T-helper 1 cell treated with Interleukin-12 subunit alpha and Interleukin-12 subunit beta and Interleukin-4 antibody, amounts not matched to agents 30 μg/mL and 1 μg/mL, for 36 hours (primary cell): ENCODE measurements at regions not wholly inside any gene's neighbourhood (a gene's known extent, or its start where the extent isn't known, plus 50 kb on each side); places are given as distances from the start of the nearest gene placed in this dataset.

Experiments used
- H3K27ac Mint-ChIP-seq: one replicate; pipeline ENCODE4 v1.8.0; 2021; ENCODE audit warnings: mild to moderate bottlenecking, mixed read lengths
- H3K27me3 Mint-ChIP-seq: one replicate; pipeline ENCODE4 v1.8.0; 2021; ENCODE audit warnings: low read depth, mixed read lengths
- H3K36me3 Mint-ChIP-seq: one replicate; pipeline ENCODE4 v1.8.0; 2021; ENCODE audit warnings: low read depth, mixed read lengths
- H3K4me1 Mint-ChIP-seq: one replicate; pipeline ENCODE4 v1.8.0; 2021; ENCODE audit warnings: low read depth, mixed read lengths
- H3K4me3 Mint-ChIP-seq: one replicate; pipeline ENCODE4 v1.8.0; 2021; ENCODE audit warnings: mild to moderate bottlenecking, moderate library complexity, mixed read lengths
- H3K9me3 Mint-ChIP-seq: one replicate; pipeline ENCODE4 v1.8.0; 2021; ENCODE audit warnings: mixed read lengths

DNA sequence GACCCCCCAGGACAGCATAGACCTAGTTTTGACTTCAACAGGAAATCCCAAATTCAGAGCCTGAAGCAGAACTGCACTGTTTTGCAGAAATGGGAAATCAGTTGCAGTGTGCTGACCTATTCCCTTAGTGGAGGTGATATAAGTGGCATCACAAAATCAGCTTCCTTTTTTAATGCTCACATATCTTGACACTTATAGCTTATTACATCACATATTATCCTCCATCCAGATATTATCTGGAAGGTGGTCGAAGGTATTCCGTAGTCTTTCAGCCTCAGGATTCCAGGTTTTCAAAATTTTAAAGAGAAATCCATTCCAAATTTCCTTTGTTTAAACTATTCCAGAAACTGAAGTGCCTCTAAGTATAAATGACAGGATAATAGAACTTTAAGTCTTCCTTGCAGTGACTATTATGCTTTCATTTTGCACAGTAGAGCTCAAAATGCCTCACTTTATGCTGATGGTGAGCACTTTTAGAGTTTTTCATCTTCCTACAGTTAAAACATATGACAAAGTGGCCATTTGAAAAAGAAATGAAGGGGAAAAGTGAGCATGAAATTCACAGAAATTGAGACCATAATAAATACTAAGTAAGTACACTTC, 106.4 kb upstream of the DPYD start:
- no peaks in the 10 kb centered on the region for H3K9me3 Mint-ChIP-seq
- H3K36me3 Mint-ChIP-seq: no peaks in the 10 kb centered on the region
- H3K4me1 Mint-ChIP-seq: no peaks in the 10 kb centered on the region
- H3K27me3 Mint-ChIP-seq: peaks cover 3% of the 10 kb centered on the region
- H3K27ac Mint-ChIP-seq: no peak overlapping the region
- H3K4me3 Mint-ChIP-seq: no peak overlapping the region

GRCh38 chr1:98025858-98026257, 105.0 kb upstream of the DPYD start:
- Mint-ChIP-seq H3K9me3 (no peaks in the 10 kb centered on the region), H3K4me3 (no peak overlapping the region), H3K27me3 (peaks cover 3% of the 10 kb centered on the region), H3K27ac (no peak overlapping the region), H3K36me3 (no peaks in the 10 kb centered on the region), H3K4me1 (no peaks in the 10 kb centered on the region)

DNA sequence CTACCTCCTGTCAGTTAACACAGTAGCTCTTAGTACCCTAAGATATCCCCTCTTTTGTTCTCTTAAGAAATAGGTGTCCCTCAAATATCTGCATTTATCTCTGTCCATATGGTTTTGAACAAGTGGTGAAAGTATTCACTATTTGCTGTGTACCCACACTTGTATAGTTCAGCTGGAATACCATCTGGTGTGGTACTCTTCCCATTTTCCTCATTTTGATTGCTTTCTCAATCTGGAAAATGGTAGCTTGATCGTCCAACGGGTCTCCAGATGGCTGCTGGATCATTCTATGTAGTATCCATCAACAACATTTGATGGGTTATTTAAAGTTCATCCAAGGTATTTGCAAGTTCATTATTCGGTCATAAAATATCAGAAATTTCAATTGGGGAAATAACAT, 100.3 kb upstream of the DPYD start:
- Mint-ChIP-seq H3K4me3 (no peak overlapping the region), H3K27ac (no peak overlapping the region), H3K36me3 (no peaks in the 10 kb centered on the region), H3K4me1 (no peaks in the 10 kb centered on the region), H3K9me3 (no peaks in the 10 kb centered on the region), H3K27me3 (peaks cover 12% of the 10 kb centered on the region)

- Mint-ChIP-seq H3K27ac (no peak overlapping the region), H3K4me3 (no peak overlapping the region), H3K9me3 (no peaks in the 10 kb centered on the region), H3K36me3 (no peaks in the 10 kb centered on the region), H3K27me3 (peaks cover 16% of the 10 kb centered on the region), H3K4me1 (no peaks in the 10 kb centered on the region)
Observed at GRCh38 chr1:98019747-98020146, 98.9 kb upstream of the DPYD start.

DNA sequence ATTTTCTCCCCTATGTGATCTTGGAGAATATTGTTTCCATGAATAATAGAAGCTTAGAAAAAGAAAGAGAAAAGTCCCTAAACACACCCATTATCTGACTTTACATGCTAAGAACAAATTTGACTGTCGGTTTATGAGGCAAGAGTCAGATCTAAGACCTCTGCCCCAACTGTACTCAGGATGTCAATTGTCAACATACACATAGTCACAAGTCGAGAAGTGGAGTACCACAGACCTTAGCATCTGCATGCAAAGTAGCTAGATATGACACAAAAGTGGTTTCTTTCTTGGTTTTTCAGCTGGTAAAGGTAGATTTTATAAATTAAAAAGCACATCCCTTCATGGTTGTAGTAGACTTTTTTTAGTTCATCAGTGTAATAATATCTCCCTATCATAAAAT, 97.2 kb upstream of the DPYD start:
- Mint-ChIP-seq H3K4me3 (no peak overlapping the region), H3K36me3 (no peaks in the 10 kb centered on the region), H3K9me3 (no peaks in the 10 kb centered on the region), H3K27ac (no peak overlapping the region), H3K27me3 (peaks cover 16% of the 10 kb centered on the region), H3K4me1 (no peaks in the 10 kb centered on the region)

GRCh38 chr1:98017184-98017583, 96.3 kb upstream of the DPYD start:
- H3K9me3 Mint-ChIP-seq: no peaks in the 10 kb centered on the region
- H3K27me3 Mint-ChIP-seq: peaks cover 20% of the 10 kb centered on the region
- no peaks in the 10 kb centered on the region for H3K4me1 Mint-ChIP-seq
- H3K27ac Mint-ChIP-seq: no peak overlapping the region
- H3K4me3 Mint-ChIP-seq: no peak overlapping the region
- H3K36me3 Mint-ChIP-seq: no peaks in the 10 kb centered on the region

- Mint-ChIP-seq H3K9me3 (no peaks in the 10 kb centered on the region), H3K36me3 (no peaks in the 10 kb centered on the region), H3K4me3 (no peak overlapping the region), H3K27ac (no peak overlapping the region), H3K27me3 (peaks cover 4% of the 10 kb centered on the region), H3K4me1 (no peaks in the 10 kb centered on the region)
Observed at GRCh38 chr1:98008373-98008772, 87.5 kb upstream of the DPYD start.

DNA sequence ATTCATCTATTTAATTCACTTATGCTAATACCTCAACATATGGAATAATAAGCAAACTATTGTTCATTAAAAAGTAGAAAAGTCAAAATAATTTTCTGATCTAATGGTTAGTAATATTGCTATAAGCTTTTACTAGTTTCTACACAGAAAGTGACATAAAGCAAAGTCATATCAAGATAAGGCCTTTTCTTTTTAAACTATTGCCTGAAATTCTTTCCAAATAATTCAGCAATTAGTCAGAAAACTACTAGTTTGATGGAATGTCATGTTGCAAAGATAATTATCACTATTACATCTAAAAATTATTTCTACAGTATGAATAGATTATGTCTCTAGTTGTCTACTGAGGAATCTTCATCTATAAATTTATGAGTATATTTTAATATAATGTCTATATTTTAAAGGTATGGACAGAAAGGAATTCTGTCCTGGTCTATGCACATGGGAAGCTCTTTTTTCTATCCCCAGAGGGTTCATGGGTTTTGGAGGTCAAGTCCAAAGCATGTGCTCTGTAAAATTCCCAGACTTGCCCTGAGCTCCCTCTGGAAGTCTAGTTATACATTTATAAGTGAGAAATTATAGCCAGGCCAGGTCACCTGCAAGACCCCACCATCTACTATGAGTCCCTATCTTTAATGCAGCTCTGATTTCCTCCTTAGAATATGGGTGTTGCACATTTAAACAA, 84.6 kb upstream of the DPYD start:
- no peaks in the 10 kb centered on the region for H3K36me3 Mint-ChIP-seq
- H3K4me3 Mint-ChIP-seq: no peak overlapping the region
- H3K27ac Mint-ChIP-seq: no peak overlapping the region
- H3K9me3 Mint-ChIP-seq: no peaks in the 10 kb centered on the region
- no peaks in the 10 kb centered on the region for H3K4me1 Mint-ChIP-seq
- peaks cover 4% of the 10 kb centered on the region for H3K27me3 Mint-ChIP-seq

DNA sequence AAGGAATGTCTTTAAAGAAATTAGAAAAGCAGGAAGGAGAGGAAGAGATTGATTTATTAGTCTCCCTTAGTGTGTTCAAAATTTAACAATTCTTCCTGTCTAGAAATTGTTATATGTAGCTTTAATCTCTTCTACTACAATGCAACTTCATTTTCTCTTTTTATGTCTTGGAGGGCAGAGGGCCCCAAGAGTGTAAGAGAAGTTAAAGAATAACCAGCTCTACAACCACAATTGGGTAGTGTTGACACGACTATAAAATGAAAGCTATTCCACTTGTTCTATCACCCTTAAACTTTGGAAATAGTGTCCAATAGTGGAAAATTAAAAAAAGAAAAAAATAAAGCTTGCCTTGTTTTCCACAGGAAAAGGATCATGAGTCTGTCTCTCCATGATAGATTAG, 82.6 kb upstream of the DPYD start:
- H3K9me3 Mint-ChIP-seq: no peaks in the 10 kb centered on the region
- peaks cover 13% of the 10 kb centered on the region for H3K27me3 Mint-ChIP-seq
- no peak overlapping the region for H3K27ac Mint-ChIP-seq

GRCh38 chr1:98002288-98002687, 81.5 kb upstream of the DPYD start:
- no peaks in the 10 kb centered on the region for H3K4me1 Mint-ChIP-seq
- no peak overlapping the region for H3K4me3 Mint-ChIP-seq
- no peak overlapping the region for H3K27ac Mint-ChIP-seq
- H3K27me3 Mint-ChIP-seq: peaks cover 16% of the 10 kb centered on the region
- H3K36me3 Mint-ChIP-seq: no peaks in the 10 kb centered on the region
- H3K9me3 Mint-ChIP-seq: no peaks in the 10 kb centered on the region

More for the DNA sequence above, 82.6 kb upstream of the DPYD start:
- H3K4me3 Mint-ChIP-seq: no peak overlapping the region
- no peaks in the 10 kb centered on the region for H3K36me3 Mint-ChIP-seq
- no peaks in the 10 kb centered on the region for H3K4me1 Mint-ChIP-seq

DNA sequence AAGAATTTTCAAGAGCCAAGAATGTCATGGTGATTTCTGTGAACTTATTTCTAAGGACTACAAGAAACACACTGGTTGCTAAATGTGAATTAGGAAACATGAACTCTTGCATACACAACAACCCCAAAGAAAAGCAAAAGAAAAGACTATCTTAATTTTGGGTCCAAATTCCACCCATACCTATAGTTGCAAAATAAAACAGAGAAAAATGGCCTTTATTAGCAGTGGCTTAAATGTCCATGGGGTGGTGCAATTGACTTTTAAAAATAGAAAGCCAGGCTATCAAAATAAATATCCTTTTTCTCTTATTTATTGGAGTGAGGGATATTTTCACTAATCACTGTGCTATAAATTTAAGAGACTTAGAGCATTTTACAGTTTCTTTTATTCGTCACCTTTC, 80.9 kb upstream of the DPYD start:
- no peaks in the 10 kb centered on the region for H3K4me1 Mint-ChIP-seq
- H3K36me3 Mint-ChIP-seq: no peaks in the 10 kb centered on the region
- no peak overlapping the region for H3K4me3 Mint-ChIP-seq
- H3K9me3 Mint-ChIP-seq: no peaks in the 10 kb centered on the region
- H3K27me3 Mint-ChIP-seq: peaks cover 16% of the 10 kb centered on the region
- no peak overlapping the region for H3K27ac Mint-ChIP-seq

GRCh38 chr1:97999320-97999719, 78.5 kb upstream of the DPYD start:
- Mint-ChIP-seq H3K4me1 (no peaks in the 10 kb centered on the region), H3K4me3 (no peak overlapping the region), H3K27ac (no peak overlapping the region), H3K36me3 (no peaks in the 10 kb centered on the region), H3K27me3 (peaks cover 16% of the 10 kb centered on the region), H3K9me3 (no peaks in the 10 kb centered on the region)

- H3K27me3 Mint-ChIP-seq: peaks cover 12% of the 10 kb centered on the region
- H3K36me3 Mint-ChIP-seq: no peaks in the 10 kb centered on the region
- no peaks in the 10 kb centered on the region for H3K9me3 Mint-ChIP-seq
- H3K4me3 Mint-ChIP-seq: no peak overlapping the region
- H3K4me1 Mint-ChIP-seq: no peaks in the 10 kb centered on the region
- H3K27ac Mint-ChIP-seq: no peak overlapping the region
Observed at GRCh38 chr1:97996880-97997279, 76.0 kb upstream of the DPYD start.

- Mint-ChIP-seq H3K27me3 (peaks cover 5% of the 10 kb centered on the region), H3K27ac (no peak overlapping the region), H3K4me1 (no peaks in the 10 kb centered on the region), H3K36me3 (no peaks in the 10 kb centered on the region), H3K4me3 (no peak overlapping the region), H3K9me3 (no peaks in the 10 kb centered on the region)
Observed at GRCh38 chr1:97989094-97989680, 68.4 kb upstream of the DPYD start.
